Epithelial cell of esophagus (primary cell): ENCODE measurements at regions not wholly inside any gene's neighbourhood (a gene's known extent, or its start where the extent isn't known, plus 50 kb on each side); places are given as distances from the start of the nearest gene placed in this dataset.

Source experiments
- DNase-seq: peaks from one replicate; pipeline ENCODE4 v3.0.0; 2010; ENCODE audit warnings: low read depth
- H3K4me3 ChIP-seq: 2 replicates; pipeline ENCODE4 v1.5.1; 2011; ENCODE audit warnings: mild to moderate bottlenecking, low read length, control low read depth
- TF ChIP-seq, protein P1 (sequence below): IDR thresholded peaks from 2 replicates; pipeline ENCODE4 v1.5.1; 2011; ENCODE audit warnings: low read depth, mild to moderate bottlenecking, low read length, control low read depth, inconsistent platforms; ENCODE audit not compliant: insufficient read depth; ENCODE audit errors: missing control alignments

- TF ChIP-seq, protein P1, sequence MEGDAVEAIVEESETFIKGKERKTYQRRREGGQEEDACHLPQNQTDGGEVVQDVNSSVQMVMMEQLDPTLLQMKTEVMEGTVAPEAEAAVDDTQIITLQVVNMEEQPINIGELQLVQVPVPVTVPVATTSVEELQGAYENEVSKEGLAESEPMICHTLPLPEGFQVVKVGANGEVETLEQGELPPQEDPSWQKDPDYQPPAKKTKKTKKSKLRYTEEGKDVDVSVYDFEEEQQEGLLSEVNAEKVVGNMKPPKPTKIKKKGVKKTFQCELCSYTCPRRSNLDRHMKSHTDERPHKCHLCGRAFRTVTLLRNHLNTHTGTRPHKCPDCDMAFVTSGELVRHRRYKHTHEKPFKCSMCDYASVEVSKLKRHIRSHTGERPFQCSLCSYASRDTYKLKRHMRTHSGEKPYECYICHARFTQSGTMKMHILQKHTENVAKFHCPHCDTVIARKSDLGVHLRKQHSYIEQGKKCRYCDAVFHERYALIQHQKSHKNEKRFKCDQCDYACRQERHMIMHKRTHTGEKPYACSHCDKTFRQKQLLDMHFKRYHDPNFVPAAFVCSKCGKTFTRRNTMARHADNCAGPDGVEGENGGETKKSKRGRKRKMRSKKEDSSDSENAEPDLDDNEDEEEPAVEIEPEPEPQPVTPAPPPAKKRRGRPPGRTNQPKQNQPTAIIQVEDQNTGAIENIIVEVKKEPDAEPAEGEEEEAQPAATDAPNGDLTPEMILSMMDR, result no peak
- no peak for DNase-seq
- no peak overlapping the region for H3K4me3 ChIP-seq
Observed at GRCh38 chr10:78688230-78688900, 380.4 kb upstream of the ZMIZ1 start.

DNA sequence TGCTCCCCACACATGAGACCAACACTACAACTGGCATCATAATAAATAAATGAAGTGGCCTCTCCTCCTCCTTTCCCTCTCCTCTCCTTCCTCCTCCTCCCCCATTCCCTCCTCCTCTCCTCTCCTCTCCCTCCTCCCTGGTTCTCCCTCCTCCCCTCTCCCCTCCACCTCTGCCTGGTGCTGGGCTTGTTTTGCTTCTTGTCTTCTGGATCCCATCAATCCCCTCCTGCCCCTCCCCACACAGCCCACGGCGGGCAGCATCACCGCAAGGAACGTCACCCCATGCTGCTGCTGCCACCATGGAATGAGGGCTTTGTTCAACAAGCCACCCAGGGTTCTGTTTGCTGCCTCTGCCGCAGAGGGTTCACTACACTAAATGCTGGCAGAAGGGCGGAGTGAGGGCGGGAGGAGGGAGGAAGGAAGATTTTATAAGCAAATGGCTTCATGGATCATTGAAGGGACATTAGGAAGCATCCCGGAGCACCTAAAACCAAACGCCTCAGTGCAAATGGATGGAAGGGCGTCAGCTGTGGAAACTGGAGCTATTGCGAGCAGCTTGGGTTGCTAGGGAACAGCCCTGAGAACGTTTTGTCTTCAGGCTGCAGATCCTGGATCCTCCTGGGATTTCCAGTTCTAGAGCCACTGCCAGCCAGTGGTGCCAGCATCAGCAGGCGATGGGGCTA lies 379.7 kb upstream of the ZMIZ1 start:
- no peak overlapping the region for H3K4me3 ChIP-seq
- DNase-seq, result no peak
- TF ChIP-seq, protein P1, result no peak

DNA sequence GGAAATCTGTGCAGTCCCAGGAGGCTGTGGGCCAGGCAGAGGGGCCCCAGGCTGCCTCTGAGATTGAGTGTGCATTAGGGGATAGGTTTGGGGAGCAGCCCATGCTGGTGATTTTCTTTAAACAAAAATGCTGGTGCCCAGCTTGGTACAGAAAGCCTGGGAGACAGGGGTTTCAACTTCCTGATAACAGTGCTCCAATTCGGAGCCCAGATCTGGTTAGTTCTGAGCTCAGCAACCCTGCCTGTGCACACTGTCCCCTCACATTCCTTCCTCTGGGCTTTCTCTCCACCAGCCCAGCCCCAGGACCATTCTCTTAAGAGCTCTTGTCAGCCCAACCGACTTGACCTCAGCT lies 379.2 kb upstream of the ZMIZ1 start:
- H3K4me3 ChIP-seq, result no peak overlapping the region
- TF ChIP-seq, protein P1, result no peak
- DNase-seq, result no peak

DNA sequence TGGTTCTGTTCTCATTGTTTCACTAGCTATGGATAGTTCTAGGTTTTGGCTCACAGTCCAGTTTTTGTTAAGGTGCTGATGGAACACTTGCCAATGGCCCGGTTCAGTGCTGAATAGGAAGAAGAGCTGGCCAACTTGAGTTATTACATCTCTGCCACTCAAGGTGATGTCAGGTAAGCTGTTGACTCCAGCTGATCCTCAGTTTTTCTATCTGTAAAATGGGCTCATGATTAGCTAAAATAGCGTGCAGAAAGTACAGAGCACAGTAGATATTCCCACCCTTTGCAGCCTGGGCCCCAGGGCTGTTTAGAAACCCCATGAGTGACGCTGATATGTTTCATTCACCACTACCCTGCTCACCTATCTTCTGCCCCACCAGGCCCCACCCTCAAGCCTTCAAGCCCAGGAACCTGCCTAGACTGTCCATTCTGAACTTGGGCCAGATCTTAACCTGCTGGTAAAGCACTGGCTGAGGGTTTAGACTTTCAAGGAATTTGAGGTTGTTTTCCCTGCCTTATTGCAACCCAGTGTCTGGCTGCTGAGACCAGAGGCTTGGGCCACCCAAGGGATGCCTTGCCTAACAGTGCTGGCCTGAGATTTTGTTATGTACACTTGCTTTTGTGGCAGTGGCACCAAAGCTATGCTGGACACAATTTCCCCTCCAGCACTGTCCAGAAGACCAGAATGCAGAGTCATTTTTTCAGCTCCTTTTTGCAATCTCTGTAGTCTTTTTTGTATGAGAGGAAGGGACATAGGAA lies 378.2 kb upstream of the ZMIZ1 start:
- no peak for DNase-seq
- TF ChIP-seq, protein P1, result no peak
- no peak overlapping the region for H3K4me3 ChIP-seq

- no peak overlapping the region for H3K4me3 ChIP-seq
- no peak for DNase-seq
- TF ChIP-seq, protein P1, result no peak
Observed at GRCh38 chr10:78691301-78692030, 377.3 kb upstream of the ZMIZ1 start.

DNA sequence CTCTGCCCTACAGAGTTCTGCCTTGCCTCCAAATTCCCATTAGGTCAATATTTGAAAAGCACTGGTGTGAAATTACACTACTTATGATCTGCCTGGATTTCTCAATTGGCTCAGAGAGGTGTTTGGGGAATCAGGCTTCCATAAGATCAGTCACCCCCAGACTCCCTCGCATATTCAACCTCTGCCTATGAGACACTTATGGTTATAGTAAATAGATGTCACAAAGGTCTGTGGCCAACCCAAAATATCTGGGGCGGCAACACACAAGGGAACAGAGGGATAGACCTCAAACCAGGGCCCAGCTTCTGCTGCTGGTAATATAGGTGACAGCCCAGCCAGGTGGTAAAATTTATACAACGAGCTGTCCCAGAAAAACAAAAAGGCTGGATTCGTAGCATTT lies 376.7 kb upstream of the ZMIZ1 start:
- no peak for DNase-seq
- no peak overlapping the region for H3K4me3 ChIP-seq
- TF ChIP-seq, protein P1, result no peak
